Fibroblast of lung (primary cell): ENCODE measurements at regions not wholly inside any gene's neighbourhood (a gene's known extent, or its start where the extent isn't known, plus 50 kb on each side); places are given as distances from the start of the nearest gene placed in this dataset.

ENCODE experiments used
- DNase-seq, 2 donors: peaks; one replicate each; pipeline versions ENCODE4 v3.0.0 to v3.0.0-alpha.2; 2010; ENCODE audit warnings: low read depth in 2 of 2
- H2AFZ ChIP-seq: 2 replicates; pipeline ENCODE4 v1.5.1; 2012; ENCODE audit warnings: low read length, control low read depth, inconsistent platforms
- H3K27ac ChIP-seq: 2 replicates; pipeline ENCODE4 v1.5.1; 2011; ENCODE audit warnings: low read length, control low read depth; ENCODE audit not compliant: insufficient read depth
- H3K27me3 ChIP-seq: 2 replicates; pipeline ENCODE4 v1.5.1; 2011; ENCODE audit warnings: mild to moderate bottlenecking, low read length; ENCODE audit not compliant: control insufficient read depth, insufficient read depth
- H3K36me3 ChIP-seq: 2 replicates; pipeline ENCODE4 v1.5.1; 2011; ENCODE audit warnings: low read length; ENCODE audit not compliant: control insufficient read depth, insufficient read depth
- H3K4me1 ChIP-seq: 2 replicates; pipeline ENCODE4 v1.5.1; 2011; ENCODE audit warnings: low read length; ENCODE audit not compliant: control insufficient read depth, insufficient read depth; ENCODE audit errors: extremely low read depth
- H3K4me2 ChIP-seq: 2 replicates; pipeline ENCODE4 v1.5.1; 2011; ENCODE audit warnings: low read length, control low read depth; ENCODE audit not compliant: insufficient read depth; ENCODE audit errors: extremely low read depth
- H3K4me3 ChIP-seq, 4 experiments: fragments of 200-600 bp in 1 of 4; sonication (generic) in 1 of 4; replicated peaks in 1 of 4; 2 replicates each; pipeline ENCODE4 v1.5.1; 2011 to 2016; ENCODE audit warnings: low read length in 4 of 4, low read depth in 3 of 4, mild to moderate bottlenecking in 3 of 4, control low read depth in 2 of 4, inconsistent platforms in 1 of 4, mixed read lengths in 1 of 4; ENCODE audit not compliant: insufficient read depth in 1 of 4; ENCODE audit errors: control extremely low read depth in 1 of 4
- H3K79me2 ChIP-seq: 2 replicates; pipeline ENCODE4 v1.5.1; 2012; ENCODE audit warnings: mild to moderate bottlenecking, low read length, inconsistent platforms; ENCODE audit not compliant: control insufficient read depth, insufficient read depth
- H3K9ac ChIP-seq: 2 replicates; pipeline ENCODE4 v1.5.1; 2011; ENCODE audit warnings: mild to moderate bottlenecking, low read length, control low read depth; ENCODE audit not compliant: insufficient read depth
- H3K9me3 ChIP-seq: 2 replicates; pipeline ENCODE4 v1.5.1; 2012; ENCODE audit warnings: low read depth, low read length; ENCODE audit not compliant: control insufficient read depth, insufficient read depth
- H4K20me1 ChIP-seq: 2 replicates; pipeline ENCODE4 v1.5.1; 2011; ENCODE audit warnings: low read length; ENCODE audit not compliant: control insufficient read depth, insufficient read depth; ENCODE audit errors: extremely low read depth
- EZH2 ChIP-seq: IDR thresholded peaks from 2 replicates; pipeline ENCODE4 v1.5.1; 2012; ENCODE audit warnings: low read length, control low read depth, mild to moderate bottlenecking; ENCODE audit errors: missing control alignments
- TF ChIP-seq, protein P1 (sequence below), 2 donors: IDR thresholded peaks in 1 of 2; conservative IDR thresholded peaks in 1 of 2; 1 replicate in 1 of 2; 2 replicates in 1 of 2; pipeline ENCODE4 v1.5.1; 2011 to 2012; ENCODE audit warnings: low read length in 2 of 2, control low read depth in 1 of 2, inconsistent platforms in 1 of 2, low read depth in 1 of 2, mild to moderate bottlenecking in 1 of 2

DNA sequence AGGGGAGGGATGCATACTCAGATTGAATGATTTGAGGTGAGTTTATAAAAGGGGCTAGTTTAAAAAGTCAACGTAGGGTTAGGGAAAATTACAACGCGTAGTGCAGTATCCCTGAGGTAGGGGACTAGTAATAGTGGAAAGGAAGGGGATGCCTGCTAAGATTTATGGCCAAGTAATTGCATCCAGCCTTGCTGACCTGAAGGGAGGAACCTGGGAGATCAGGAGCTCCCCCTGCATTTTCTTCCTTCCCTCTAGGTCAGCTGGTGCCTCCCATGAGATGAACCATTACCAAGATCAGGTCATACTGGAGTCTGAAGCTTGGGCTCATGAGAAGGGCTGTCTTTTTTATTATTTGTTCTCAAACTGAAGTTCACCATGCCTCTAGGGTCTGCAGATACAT lies 606.6 kb downstream of the TMEM114 start:
- DNase-seq, result no peak
- Histone ChIP-seq H2AFZ (no peak overlapping the region), H3K27me3 (no peaks in the 10 kb centered on the region), H3K4me1 (no peaks in the 10 kb centered on the region), H3K36me3 (no peaks in the 10 kb centered on the region), H3K79me2 (no peaks in the 10 kb centered on the region), H3K4me2 (no peak overlapping the region), H3K27ac (no peak overlapping the region), H3K4me3 (no peak overlapping the region), H3K9me3 (no peaks in the 10 kb centered on the region), H4K20me1 (no peaks in the 10 kb centered on the region), H3K9ac (no peak overlapping the region)
- TF ChIP-seq, protein P1, sequence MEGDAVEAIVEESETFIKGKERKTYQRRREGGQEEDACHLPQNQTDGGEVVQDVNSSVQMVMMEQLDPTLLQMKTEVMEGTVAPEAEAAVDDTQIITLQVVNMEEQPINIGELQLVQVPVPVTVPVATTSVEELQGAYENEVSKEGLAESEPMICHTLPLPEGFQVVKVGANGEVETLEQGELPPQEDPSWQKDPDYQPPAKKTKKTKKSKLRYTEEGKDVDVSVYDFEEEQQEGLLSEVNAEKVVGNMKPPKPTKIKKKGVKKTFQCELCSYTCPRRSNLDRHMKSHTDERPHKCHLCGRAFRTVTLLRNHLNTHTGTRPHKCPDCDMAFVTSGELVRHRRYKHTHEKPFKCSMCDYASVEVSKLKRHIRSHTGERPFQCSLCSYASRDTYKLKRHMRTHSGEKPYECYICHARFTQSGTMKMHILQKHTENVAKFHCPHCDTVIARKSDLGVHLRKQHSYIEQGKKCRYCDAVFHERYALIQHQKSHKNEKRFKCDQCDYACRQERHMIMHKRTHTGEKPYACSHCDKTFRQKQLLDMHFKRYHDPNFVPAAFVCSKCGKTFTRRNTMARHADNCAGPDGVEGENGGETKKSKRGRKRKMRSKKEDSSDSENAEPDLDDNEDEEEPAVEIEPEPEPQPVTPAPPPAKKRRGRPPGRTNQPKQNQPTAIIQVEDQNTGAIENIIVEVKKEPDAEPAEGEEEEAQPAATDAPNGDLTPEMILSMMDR (conservative IDR thresholded peaks at IDR 0.05 in 1 of 2, IDR thresholded peaks at IDR 0.05 in 1 of 2; ENCODE audit: low read depth in 1 of 2, low read length in 2 of 2), result no peak
- no peak for TF ChIP-seq EZH2

DNA sequence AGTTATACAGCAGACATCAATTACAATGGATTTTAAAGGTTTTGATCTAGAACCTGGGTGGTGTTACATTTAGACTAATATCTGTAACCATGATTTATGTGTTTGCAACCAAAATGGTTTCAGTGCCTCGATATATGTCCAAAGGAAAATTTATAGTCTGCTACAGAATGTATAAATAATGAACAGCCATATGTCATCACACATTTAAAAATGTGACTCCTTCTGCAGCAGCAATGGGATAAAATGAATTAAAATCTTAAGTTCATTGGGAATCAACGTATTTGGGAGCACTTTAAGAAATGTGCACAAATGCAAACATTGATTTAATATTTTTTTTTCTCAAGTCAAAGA lies 610.2 kb downstream of the TMEM114 start:
- Histone ChIP-seq H3K27me3 (no peaks in the 10 kb centered on the region), H3K4me2 (no peak overlapping the region), H3K27ac (no peak overlapping the region), H4K20me1 (no peaks in the 10 kb centered on the region), H2AFZ (no peak overlapping the region), H3K36me3 (no peaks in the 10 kb centered on the region), H3K4me3 (no peak overlapping the region), H3K79me2 (no peaks in the 10 kb centered on the region), H3K9me3 (no peaks in the 10 kb centered on the region), H3K9ac (no peak overlapping the region), H3K4me1 (no peaks in the 10 kb centered on the region)
- no peak for DNase-seq
- no peak for TF ChIP-seq EZH2
- TF ChIP-seq, protein P1 (conservative IDR thresholded peaks at IDR 0.05 in 1 of 2, IDR thresholded peaks at IDR 0.05 in 1 of 2; ENCODE audit: low read depth in 1 of 2, low read length in 2 of 2), result no peak

DNA sequence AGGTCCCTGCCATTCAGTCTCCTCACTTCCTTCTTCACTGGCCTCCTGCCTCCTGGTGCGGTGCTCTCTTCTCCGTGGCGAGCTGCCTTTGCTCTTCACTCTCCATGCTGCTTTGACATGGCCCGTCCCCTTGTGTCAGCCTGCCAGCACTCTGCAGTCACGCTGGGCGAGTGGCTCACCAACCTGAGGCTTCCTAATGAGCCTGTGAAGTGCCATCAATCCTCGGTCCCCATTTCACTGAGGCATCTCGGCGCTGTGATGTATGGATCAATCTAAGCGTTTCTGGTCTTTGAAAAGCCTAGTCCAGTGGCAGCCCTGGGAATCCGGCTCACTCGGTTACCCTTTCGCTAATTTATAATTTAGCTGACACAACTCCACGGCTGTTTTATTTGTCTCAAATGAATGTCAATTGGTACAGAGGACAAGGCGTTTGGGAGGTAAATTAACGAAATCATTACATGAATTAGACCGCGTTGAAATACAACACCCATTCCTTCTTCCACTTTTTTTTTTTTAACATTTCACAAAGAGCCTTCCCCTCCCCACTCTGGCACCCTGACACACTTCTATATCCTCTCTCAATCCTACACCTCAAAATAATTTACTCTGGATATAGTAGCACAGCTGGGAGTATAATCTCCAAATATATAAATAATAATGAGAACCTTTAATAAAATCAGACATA lies 610.7 kb downstream of the TMEM114 start:
- Histone ChIP-seq H3K9ac (no peak overlapping the region), H3K4me1 (no peaks in the 10 kb centered on the region), H3K9me3 (no peaks in the 10 kb centered on the region), H3K36me3 (no peaks in the 10 kb centered on the region), H3K27me3 (no peaks in the 10 kb centered on the region), H4K20me1 (no peaks in the 10 kb centered on the region), H3K4me2 (no peak overlapping the region), H2AFZ (no peak overlapping the region), H3K4me3 (no peak overlapping the region), H3K27ac (no peak overlapping the region), H3K79me2 (no peaks in the 10 kb centered on the region)
- TF ChIP-seq EZH2, result no peak
- TF ChIP-seq, protein P1 (conservative IDR thresholded peaks at IDR 0.05 in 1 of 2, IDR thresholded peaks at IDR 0.05 in 1 of 2; ENCODE audit: low read depth in 1 of 2, low read length in 2 of 2), result no peak
- no peak for DNase-seq
